Middle frontal gyrus (tissue), 1 donor: ENCODE measurements at regions not wholly inside any gene's neighbourhood (a gene's known extent, or its start where the extent isn't known, plus 50 kb on each side); places are given as distances from the start of the nearest gene placed in this dataset.
"Not testable (repeated sequence)": the region's sequence is repeated elsewhere in the genome, so short reads cannot be mapped to it uniquely, and the experiment has no call there.

Source experiments
- DNase-seq: peaks from one replicate; pipeline ENCODE4 v3.0.0-alpha.2; 2015; ENCODE audit warnings: low spot score; ENCODE audit errors: extremely low spot score

DNA sequence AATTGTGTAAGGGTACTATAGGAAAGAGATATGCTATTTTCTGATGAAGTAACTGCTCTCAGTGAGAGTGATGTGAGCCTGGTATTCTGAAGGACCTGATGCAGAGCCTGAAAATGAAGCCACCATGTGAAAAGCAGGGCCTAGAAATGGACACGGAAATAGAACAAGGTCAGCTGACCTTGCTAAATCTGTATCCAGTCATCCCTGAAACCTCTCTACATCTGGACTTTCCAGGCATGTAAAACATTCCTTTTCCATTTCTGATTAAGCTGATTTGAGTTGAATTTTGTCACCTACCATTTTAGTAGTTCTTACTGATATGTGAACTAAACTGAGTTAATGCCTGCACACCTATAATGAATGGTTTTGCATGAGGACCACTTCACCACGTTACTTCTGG lies 72.4 kb upstream of the NEIL3 start:
- no peak for DNase-seq

DNA sequence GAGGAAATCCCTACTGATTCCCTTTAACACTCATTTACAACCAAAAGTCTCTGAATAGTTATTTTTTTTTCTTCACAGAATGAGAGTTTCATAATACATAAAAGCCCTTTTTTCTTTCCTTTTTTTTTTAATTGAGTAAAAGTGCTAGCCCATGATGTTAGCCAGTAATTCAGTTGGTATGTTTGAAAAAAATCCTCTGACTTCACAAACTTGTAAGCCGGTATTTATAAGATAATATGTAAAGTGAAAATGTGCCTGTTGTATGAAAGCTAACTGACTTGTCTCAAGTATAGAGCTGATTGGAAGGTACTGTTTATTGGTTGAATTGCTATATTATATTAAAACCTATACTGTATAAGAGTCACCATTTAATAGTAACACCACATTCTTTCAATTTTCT lies 70.2 kb upstream of the NEIL3 start:
- no peak for DNase-seq

DNA sequence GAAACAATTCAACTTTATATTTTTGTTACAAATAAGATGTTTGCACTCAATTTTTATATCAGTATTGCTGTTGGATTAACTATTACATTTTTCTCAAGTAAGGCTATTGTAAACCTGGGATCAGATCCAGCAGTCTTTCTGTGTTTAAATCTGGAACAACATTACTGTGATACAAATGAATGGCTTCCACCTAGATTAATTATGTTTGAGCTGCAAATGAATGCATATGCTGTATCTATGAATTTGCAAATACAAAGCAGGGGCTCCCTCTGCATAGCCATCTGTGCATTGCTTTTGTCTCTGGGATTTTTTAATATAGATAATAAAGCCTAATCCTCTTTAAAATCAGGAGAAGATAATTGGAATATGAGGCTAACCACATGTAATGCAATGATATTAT lies 69.8 kb upstream of the NEIL3 start:
- DNase-seq: no peak

DNA sequence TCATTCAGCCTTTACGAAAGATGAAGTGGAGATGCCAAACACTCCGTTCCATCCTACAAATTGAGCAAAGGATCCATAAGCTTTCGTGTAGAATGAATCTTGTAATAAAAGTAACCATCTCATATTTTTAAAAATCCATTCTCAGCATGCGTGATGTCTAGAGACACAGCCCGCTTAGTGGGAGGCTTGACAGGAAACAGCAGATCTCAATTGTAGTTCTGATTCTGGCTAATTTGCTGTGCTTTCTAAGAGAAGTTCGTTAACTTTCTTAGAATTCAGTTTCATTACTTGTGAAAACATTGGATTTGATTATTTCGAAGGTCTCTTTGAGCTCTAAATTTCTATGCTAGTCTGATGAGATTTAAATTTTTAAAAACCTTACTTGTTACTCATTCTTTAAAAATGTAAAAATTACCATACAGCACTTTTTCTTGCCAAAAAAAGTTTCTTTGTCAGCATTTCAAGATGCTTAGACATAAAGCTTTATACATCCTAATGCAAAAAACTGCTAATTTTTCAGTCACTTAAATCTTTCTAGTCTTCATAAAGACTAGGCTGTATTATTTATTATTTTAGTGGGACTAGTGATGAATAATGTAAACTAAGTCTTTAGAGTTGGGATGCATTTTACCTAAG lies 66.9 kb upstream of the NEIL3 start:
- DNase-seq: no peak

DNA sequence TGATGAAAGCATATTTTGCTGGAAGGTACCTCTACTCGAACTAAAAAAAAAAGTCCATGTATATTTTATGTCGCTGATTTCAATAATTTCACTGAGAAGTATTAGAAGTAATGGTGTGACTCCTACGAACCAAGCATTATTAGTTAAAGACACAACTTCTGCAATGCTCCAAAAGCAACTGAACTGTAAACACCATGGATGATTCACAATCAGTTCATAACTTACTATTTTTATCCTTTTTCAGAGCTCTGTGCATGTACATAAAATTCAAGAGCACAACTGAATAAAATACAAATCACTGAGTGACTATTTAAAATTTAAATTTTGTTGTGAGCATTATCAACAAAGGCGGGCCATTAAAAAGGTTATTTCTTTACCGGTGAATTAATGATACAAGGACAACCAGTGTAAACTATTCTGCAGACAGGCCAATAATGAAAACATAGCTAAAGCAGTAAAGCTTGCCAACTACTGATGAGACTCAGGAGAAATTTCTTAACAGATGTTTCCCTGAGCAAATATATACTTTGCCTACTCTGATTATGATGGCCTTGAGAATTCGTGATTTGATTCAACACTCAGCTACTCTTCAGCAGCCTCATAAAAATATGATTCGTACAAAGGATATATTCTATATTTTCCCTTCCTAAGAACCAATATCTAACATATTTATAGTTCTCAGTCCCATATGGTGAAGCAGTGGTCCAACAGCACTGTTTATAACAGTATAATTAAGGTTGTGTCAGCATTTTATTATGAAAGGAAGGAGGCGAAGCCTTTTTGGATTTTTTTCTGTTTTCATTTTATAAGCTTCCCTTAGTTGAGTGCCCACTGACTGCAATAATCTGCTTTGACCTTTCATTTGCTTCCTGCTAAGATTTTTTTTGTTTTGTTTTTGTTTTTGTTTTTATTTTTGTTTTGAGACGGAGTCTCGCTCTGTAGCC lies 62.8 kb upstream of the NEIL3 start:
- DNase-seq: no peak

DNA sequence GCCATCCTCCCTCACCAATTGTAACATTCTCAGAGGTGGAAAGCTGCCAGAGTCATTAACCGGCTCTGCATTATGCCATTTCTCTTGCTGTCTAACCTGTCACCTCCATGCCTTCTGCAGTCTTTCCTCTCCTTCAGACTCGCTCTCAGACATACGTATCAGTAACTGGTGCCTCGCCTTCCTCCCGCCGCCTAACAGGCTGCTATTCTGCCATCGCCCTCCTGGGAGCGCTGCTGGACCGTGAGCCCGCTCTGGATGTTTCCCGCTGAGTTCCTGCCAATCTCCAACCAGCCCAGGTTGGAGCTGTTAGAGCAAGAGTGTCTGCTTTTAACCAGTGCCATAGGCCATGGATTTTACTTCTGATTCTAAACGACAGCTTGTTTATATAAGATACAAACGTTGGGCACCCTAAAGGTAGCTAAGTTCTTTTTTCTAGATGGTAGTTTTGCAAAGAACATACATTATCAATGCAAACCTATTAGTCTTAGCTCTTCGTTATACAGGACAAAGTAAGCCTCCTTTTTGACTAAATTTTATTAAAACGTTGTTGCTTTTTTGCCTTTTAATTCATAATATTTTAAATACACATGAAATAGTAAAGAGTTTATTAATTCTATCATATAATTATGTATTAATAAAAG lies 59.5 kb upstream of the NEIL3 start:
- no peak for DNase-seq

DNA sequence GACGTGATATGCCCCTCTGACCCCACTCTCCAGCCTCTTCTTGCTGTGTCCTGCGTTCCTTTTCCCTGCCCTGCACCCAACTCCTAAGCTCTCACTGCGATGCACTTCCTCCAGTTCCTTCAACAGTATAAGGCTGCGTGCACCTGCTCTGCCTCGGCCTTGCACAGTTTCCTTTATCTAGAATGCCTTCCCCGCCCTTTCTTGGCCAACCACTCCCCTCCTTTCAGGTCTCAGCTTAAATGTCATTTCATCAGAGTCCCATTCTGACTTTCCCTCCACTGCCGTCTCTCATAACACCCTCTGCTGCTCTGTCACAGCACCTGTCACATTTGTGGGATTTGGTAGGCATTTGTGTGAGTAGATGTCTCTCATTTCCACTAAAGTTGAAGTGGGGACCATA lies 58.4 kb upstream of the NEIL3 start:
- DNase-seq: no peak

DNA sequence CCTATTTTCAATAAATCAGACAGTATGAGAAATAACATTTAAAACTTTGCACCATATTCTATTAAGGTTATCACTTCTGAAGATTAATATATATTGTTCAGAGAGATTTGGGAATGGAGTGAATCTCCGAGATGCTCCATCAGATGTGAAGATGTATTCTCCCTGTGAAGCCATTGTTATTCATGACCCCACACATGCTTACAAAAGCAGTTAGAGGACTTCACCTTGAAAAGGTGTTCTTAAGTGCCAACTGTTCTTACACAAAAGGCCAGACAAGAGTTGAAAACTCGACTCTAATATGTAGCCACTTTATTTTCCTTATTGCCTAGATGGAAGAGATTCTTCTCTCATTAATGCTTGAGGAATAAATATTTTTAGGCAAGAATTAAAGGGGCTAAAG lies 54.3 kb upstream of the NEIL3 start:
- DNase-seq: no peak

DNA sequence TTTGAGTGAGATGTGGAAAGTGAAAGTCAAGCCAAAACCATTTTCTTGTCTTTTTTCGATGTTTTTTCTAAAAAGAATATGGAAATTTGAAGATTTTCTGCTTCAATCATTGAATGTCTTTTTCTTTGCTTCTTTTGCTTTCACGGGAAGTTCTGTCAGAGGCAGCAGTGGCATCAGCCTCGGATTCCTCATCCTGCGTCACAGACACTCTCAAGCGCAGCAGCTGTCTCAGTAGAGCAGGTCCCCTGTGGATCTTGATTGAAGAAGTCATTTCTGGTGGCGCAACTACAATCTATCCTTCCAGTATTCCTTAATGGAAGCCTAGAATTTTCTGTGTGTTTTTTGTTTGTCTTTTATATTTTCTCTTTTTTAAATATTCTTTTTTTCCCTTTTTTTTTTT lies 52.7 kb upstream of the NEIL3 start:
- DNase-seq: no peak

DNA sequence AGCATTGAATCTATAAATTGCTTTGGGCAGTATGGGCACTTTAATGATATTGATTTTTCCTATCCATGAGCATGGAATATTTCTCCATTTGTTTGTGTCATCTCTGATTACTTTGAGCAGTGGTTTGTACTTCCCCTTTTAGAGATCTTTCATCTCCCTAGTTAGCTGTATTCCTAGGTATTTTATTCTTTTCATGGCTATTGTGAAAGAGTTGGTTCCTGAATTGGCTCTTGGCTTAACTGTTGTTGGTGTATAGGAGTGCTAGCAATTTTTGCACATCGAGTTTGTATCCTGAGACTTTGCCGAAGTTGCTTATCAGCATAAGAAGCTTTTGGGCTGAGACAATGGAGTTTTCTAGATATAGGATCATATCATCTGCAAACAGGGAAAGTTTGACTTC lies 50.2 kb upstream of the NEIL3 start:
- not testable (repeated sequence) for DNase-seq
